Posterior cingulate gyrus (tissue), 11 donors: ENCODE measurements at regions not wholly inside any gene's neighbourhood (a gene's known extent, or its start where the extent isn't known, plus 50 kb on each side); places are given as distances from the start of the nearest gene placed in this dataset.
A peak's percentile ranks its signal among the peaks of the same experiment; 100 is the strongest.
"Not testable (repeated sequence)": the region's sequence is repeated elsewhere in the genome, so short reads cannot be mapped to it uniquely, and the experiment has no call there.

Source experiments
- DNase-seq, 10 donors: peaks; one replicate each; pipeline versions ENCODE4 v3.0.0 to v3.0.0-alpha.2; 2020 to 2021; ENCODE audit warnings: mixed read lengths in 3 of 10
- intact Hi-C: fragments of 100-400 bp; cut with DNase I; formaldehyde crosslinking; loops from one replicate; pipeline ENCODE4 v1.15.1; 2023

- no peak for DNase-seq
- intact Hi-C loops: no loop called here
These were observed 75.0 kb upstream of the SULF2 start for GRCh38 chr20:47860049-47860830.

- intact Hi-C loops: no loop called here
- DNase-seq: no peak
These were observed 74.0 kb upstream of the SULF2 start for GRCh38 chr20:47859278-47859677.

DNA sequence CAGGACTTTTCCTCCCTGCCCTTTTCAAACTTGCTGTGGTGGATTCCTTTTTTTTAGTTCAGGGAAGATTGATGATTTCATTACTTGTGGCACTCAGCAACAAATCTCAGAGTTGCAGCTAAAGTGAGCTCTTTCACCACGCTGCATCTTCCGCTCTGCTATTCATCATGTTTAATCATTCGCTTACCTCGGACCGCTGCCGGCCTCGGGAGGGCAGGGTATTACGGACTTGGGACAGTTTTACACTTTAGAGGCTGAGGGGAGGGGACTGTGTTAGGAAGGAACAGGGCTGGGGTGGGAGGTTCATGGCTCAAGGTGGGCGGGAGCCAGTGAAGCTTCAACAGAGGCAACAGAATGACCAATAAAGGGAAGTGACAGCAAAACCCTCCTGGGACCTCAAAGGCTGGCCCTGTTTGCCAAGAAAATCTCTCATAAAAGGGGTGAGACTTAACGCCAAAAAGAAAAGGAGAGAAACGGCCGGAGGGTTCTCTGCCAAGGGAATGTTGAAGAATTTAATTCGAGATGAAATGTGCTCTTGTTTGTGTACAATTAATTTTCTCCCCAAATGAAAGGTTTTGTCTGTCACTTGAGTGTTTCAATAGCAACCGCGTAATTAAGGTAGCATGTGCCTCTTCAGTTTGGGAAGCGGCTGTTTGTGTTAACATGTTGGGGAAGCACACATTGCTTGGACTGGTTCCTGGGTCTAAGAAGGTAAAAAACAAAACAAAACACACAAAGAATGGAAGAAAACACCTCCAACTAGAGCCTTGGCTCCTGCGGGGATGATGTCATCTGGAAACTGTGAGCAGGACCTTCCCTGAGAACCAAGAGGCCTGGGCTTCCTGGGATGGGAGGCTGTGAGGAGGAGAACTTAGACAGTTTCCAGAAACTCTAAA lies 72.5 kb upstream of the SULF2 start:
- intact Hi-C loops: no loop called here
- DNase-seq: peak in 1 of 10 donors; percentile 43

GRCh38 chr20:47857187-47857568 lies 71.9 kb upstream of the SULF2 start:
- peak in 1 of 10 donors; percentile 63 for DNase-seq
- intact Hi-C loops: no loop called here

GRCh38 chr20:47855799-47856198 lies 70.5 kb upstream of the SULF2 start:
- peak in 1 of 10 donors; percentile 53 for DNase-seq
- intact Hi-C loops: no loop called here

GRCh38 chr20:47854687-47855212 lies 69.5 kb upstream of the SULF2 start:
- DNase-seq: peak in 1 of 10 donors; percentile 51
- intact Hi-C loops: no loop called here

DNA sequence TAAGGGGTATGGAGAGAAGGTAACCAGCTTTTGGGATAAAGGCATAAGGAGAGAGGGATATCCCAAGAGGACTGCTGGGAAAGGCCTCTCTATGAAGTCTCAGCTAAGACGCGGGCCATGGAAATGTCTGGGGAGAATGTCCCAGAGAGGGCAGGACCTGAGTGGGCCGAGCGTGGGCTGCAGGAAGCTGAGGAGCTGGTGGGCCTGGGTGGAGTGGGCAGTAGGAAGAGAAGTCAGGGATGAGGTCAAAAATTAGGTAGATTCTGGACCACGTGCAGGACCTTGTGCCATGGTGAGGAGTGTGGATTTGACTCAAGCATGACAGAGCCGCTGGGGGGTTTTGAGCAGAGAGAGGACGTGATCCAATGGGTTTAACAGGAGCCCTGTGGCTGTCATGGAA lies 66.5 kb upstream of the SULF2 start:
- DNase-seq: no peak

DNA sequence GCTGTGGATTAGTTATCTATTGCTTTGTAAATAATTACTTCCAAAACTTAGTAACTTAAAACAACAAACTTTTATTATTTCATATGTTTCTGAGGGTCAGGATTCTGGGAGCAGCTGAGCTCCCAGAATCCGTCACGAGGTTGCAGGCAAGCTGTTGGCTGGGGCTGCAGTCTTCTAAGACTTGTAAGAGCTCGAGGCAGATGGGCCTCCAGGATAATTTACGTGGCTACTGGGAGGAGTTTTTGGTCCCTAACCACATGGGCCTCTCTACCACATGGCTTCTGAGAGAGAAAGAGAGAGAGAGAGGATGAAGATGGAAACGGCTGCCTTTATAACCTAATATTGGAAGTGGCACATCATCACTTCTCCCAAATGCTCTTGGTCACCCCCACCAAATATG lies 64.9 kb upstream of the SULF2 start:
- intact Hi-C loops: no loop called here
- no peak for DNase-seq

More for the DNA sequence above, 66.5 kb upstream of the SULF2 start:
- intact Hi-C loops: no loop called here

GRCh38 chr20:47849596-47849995 lies 64.3 kb upstream of the SULF2 start:
- DNase-seq: no peak
- intact Hi-C loops: loop anchor here (10.0 kb wide), 1 partner anchor 45 kb away; no protein-coding TSS in a partner anchor

- DNase-seq: no peak
- intact Hi-C loops: loop anchor here (10.0 kb wide), 1 partner anchor 46 kb away; no protein-coding TSS in a partner anchor
These were observed 63.7 kb upstream of the SULF2 start for GRCh38 chr20:47849006-47849405.

DNA sequence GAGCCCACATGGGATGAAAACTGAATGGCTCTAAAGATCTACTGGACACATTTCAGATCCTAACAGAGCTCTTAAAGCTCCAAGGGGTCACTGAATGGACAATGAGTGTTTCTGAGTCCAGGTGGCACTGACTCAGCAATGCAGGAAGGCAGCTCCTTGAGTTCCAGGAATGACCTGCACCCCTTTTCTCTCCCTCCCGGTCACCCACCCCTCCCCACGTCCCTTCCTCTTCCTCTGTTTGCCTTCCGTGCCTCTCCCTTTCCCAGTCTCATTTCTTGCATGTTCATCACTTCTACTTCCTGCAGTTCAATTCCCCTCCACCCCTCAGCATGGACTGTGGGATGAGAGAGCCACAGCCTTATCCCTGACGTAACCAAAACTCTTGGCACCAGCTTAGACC lies 63.3 kb upstream of the SULF2 start:
- intact Hi-C loops: loop anchor here (10.0 kb wide), 1 partner anchor 46 kb away; no protein-coding TSS in a partner anchor
- DNase-seq: not testable (repeated sequence)

- intact Hi-C loops: loop anchor here (10.0 kb wide), 1 partner anchor 47 kb away; no protein-coding TSS in a partner anchor
- no peak for DNase-seq
These were observed 62.7 kb upstream of the SULF2 start for GRCh38 chr20:47847884-47848485.

GRCh38 chr20:47847220-47847619 lies 61.9 kb upstream of the SULF2 start:
- DNase-seq: not testable (repeated sequence)
- intact Hi-C loops: loop anchor here (10.0 kb wide), 1 partner anchor 48 kb away; no protein-coding TSS in a partner anchor

DNA sequence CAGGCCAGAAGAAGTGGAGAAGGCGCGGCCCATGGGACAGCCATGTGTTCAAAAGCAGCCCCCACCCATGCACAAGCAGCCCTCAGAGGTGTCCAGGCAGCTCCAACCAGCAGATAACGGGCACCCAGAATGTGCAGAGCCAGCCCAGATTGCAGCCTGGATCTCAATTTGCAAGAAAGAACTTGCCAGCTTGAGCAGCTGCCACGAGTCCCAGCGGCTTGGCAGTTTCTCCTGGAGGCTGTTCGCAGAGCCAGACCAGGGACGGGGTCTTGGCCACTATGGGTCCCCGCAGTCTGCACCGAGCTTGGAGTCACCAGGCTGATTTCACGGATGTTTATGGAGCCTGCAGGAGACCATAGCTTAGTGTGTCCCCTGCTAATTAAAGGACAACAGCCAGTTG lies 61.4 kb upstream of the SULF2 start:
- intact Hi-C loops: loop anchor here (10.0 kb wide), 1 partner anchor 48 kb away; no protein-coding TSS in a partner anchor
- peak in 9 of 10 donors; percentile 25 to 95 (median 64) for DNase-seq

- intact Hi-C loops: loop anchor here (10.0 kb wide), 1 partner anchor 49 kb away; no protein-coding TSS in a partner anchor
- DNase-seq: peak in 1 of 10 donors; percentile 56
These were observed 60.2 kb upstream of the SULF2 start for GRCh38 chr20:47845382-47845977.

DNA sequence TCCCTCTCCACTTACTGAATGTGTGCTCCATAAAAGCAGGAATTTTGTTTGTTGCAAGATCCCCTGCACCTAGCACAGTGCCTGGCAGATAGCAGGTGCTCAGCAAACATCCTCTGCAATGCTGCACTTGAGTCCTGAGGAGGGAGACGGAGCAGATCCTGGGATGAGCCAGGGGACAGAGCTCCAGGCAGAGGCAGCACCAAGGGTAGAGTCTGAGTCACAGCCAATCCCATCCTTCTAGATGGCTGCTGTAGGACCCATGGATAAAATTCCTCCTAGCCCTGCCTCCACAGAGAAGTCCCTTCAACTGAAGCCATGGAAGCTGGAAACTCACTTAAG lies 59.3 kb upstream of the SULF2 start:
- DNase-seq: not testable (repeated sequence)
- intact Hi-C loops: loop anchor here (10.0 kb wide), 1 partner anchor 50 kb away; no protein-coding TSS in a partner anchor

DNA sequence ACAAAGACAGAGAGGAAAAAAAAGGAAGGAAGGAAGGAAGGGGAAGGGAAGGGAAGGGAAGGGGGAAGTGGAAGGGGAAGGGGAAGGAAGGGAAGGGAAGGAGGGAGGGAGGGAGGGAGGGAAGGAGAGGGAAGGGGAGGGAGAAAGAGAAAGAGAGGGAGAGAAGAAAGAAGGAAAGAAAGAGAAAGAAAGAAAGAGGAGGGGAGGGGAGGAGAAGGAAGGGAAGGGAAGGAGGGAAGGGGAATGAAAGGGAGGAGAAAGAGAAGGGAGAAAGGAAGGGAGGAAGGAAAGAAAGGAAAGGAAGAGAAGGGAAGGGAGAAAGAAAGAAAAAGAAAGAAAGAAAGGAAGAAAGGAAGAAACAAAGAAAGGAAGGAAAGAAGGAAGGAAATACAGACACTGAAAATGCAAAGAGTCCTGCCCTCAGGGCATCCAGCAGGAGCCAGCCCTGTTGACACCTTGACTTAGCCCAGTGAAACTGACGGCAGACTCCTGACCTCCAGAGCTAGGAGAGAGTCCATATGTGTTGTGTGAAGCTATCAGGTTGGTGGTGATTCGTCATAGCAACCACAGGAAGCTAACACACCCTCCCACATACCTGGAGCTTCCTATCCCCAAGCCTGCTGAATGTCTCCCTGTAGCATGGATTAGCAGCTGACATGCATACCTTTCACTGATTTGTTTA lies 58.7 kb upstream of the SULF2 start:
- intact Hi-C loops: loop anchor here (10.0 kb wide), 1 partner anchor 51 kb away; no protein-coding TSS in a partner anchor
- DNase-seq: no peak

DNA sequence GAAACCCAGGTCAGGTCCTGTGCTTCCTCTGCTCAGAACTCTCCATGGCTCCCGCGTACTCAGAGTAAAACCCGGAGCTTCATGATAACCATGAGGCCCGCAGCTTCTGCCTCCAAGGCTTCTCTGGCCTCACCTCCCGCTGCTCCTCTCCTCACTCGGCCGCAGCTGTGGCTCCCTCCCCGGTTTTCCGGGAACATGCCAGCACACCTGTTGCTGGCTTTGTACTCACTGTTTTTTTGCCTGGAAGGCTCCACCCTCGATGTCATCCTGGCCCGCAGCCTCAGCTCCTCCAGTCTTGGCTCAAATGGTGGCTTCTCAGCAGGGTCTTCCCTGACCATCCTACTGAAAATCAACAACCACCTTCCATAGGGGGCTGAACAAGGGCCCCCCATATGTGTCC lies 57.7 kb upstream of the SULF2 start:
- not testable (repeated sequence) for DNase-seq
- intact Hi-C loops: loop anchor here (10.0 kb wide), 1 partner anchor 52 kb away; no protein-coding TSS in a partner anchor

DNA sequence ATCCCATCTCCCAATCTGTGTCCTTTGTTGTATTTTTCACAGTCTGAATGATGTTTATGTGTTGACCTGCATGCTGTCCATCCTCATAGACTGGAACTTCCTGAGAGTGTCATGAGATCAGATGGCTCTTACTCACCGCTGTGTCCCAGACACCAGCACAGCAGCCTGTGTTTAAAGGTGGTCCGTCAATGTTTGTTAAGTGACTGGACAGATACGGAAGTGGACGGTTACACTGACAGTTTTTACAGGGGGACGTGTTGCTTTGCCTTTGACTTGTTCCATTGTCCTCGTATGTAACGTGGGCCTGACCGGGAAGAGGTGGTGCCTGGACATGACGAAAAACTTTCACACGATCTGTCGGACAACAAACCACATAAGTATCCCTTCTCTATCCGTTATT lies 56.7 kb upstream of the SULF2 start:
- not testable (repeated sequence) for DNase-seq
- intact Hi-C loops: loop anchor here (10.0 kb wide), 1 partner anchor 53 kb away; no protein-coding TSS in a partner anchor
